ENCODE measurements at regions not wholly inside any gene's neighbourhood (a gene's known extent, or its start where the extent isn't known, plus 50 kb on each side); places are given as distances from the start of the nearest gene placed in this dataset.

GRCh38 chr4:55736605-55737183 is 82.9 kb upstream of the EXOC1L start:
- DNase-seq (ENCODE audit: insufficient read length, low spot score) (no peak), FAIRE-seq (no peak)
- no peak for TF ChIP-seq POLR2A (IDR thresholded peaks at IDR 0.05; ENCODE audit: low read depth, low read length)

- DNase-seq (ENCODE audit: insufficient read length, low spot score) = no peak
- TF ChIP-seq POLR2A (IDR thresholded peaks at IDR 0.05; ENCODE audit: low read depth, low read length) = no peak
Observed at GRCh38 chr4:55742655-55743202, 76.9 kb upstream of the EXOC1L start.

GRCh38 chr4:55744369-55744768 is 75.2 kb upstream of the EXOC1L start:
- FAIRE-seq (no peak), DNase-seq (ENCODE audit: insufficient read length, low spot score) (no peak)
- TF ChIP-seq POLR2A (IDR thresholded peaks at IDR 0.05; ENCODE audit: low read depth, low read length) = no peak

More at GRCh38 chr4:55742655-55743202, 76.9 kb upstream of the EXOC1L start:
- no peak for FAIRE-seq

DNA sequence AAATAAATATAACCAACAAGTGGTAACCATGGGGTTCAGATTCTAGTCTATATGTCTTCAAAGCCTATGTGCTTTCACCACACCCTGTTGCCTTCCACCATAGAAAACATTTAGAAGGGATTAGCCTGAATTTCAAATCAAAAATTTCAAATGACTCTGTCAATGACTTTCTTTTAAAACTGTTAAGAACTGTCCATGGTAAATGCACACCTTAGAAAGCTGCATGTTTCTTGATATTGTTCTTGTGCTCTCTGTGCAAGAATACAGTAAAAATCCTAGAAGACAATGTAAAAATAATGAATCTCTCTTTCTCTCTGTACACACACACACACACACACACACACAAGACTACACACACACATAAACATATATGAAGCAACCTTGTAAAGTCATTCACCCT is 74.6 kb upstream of the EXOC1L start:
- DNase-seq (ENCODE audit: insufficient read length, low spot score) (no peak), FAIRE-seq (no peak)
- no peak for TF ChIP-seq POLR2A (IDR thresholded peaks at IDR 0.05; ENCODE audit: low read depth, low read length)

DNA sequence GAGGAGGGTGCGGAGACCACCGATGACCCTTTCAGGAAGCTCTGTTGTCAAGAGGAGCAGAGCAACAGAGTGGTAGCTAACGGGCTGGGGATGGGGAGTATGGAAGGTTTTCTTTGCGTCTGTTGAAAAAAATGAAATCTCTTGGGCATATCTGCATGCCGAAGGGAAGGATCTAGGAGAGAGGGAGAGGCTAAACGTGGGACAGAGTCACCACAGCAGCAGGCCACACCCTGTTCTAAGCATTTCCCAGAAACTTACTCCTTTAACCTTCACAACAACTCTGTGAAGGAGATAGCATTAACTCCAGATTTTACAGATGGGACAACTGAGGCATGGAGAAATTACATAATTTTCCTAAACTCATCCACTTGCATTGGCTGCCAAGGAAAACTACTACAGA is 71.8 kb upstream of the EXOC1L start:
- FAIRE-seq = no peak
- no peak for DNase-seq (ENCODE audit: insufficient read length, low spot score)
- TF ChIP-seq POLR2A (IDR thresholded peaks at IDR 0.05; ENCODE audit: low read depth, low read length) = no peak

DNA sequence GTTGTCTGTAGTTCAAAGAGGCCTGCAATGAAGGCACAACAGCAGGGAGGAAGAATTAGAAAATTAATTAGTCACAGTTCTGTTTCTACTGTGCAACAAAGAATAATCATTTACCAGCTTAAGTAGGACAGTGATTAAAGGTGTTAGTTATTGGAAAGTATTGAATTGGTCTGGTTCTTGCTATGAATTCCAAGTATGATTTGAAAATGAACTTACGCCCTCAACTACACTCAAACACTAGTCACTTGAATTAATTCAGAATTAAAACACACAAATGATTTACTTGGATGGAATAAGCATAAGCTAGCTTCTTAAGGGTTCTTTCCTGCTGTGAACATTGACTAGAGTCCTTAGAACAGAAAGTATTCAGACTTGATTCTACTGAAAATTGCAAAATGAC is 69.9 kb upstream of the EXOC1L start:
- TF ChIP-seq POLR2A (IDR thresholded peaks at IDR 0.05; ENCODE audit: low read depth, low read length) = no peak
- no peak for DNase-seq (ENCODE audit: insufficient read length, low spot score)
- FAIRE-seq = no peak

DNA sequence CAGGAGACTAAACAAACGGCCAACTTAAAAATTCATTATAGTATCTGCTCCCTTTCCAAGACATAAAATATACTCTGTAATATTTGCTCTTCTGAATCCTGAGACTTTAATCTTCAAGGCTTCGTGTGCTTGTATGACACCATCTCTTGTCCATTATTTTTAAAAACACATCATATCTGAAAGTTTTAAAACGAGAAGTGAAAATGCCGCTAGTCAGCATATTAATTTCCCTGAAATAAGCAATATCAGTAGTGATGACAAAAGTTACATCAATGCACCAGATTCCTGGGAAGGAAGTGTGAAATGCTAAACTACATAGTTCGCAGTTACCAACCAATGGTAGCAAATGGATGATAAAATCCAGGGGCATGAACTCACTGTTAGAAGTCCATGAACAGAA is 66.8 kb upstream of the EXOC1L start:
- no peak for FAIRE-seq
- DNase-seq (ENCODE audit: insufficient read length, low spot score) = no peak
- no peak for TF ChIP-seq POLR2A (IDR thresholded peaks at IDR 0.05; ENCODE audit: low read depth, low read length)

GRCh38 chr4:55753856-55754255 is 65.7 kb upstream of the EXOC1L start:
- DNase-seq (ENCODE audit: insufficient read length, low spot score) (no peak), FAIRE-seq (no peak)
- TF ChIP-seq POLR2A (IDR thresholded peaks at IDR 0.05; ENCODE audit: low read depth, low read length) = no peak

DNA sequence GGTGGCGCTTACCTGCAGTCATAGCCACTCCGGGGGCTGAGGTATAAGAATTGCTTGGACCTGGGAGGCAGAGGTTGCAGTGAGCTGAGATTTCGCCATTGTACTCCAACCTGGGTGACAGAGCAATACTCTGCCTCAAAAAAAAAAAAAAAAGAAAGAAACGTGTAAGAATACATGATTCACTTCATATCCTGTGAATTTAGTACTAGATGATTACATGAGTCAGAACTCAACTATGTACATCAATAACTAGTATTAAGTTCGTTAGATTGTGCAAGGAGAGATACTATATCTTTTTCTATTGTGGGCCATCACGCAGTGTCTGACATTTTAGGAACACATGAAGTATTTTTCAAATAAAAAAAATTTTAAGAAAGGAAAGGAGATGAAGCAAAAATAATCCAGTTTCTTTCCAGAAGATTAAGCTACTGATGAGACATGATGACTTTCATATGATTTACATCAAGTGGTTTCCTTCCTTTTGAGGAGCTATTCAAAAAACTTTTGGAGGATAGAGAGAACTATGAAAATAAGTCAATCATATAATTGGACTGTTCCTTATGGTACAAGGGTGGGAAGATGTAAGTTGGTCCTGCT is 64.7 kb upstream of the EXOC1L start:
- no peak for TF ChIP-seq POLR2A (IDR thresholded peaks at IDR 0.05; ENCODE audit: low read depth, low read length)
- FAIRE-seq (no peak), DNase-seq (ENCODE audit: insufficient read length, low spot score) (no peak)

DNA sequence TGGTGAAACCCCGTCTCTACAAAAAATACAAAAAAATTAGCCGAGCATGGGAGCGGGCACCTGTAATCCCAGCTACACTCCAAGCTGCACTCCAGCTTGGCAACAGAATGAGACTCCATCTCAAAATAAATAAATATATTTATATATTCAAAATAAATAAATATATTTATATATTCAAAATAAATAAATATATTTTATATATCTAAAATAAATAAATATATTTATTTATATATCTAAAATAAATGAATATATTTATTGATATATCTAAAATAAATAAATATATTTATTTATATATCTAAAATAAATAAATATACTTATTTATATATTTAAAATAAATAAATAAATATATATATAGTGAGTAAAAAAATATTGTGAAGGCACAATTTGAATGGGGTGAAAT is 63.4 kb upstream of the EXOC1L start:
- FAIRE-seq = no peak
- TF ChIP-seq POLR2A (IDR thresholded peaks at IDR 0.05; ENCODE audit: low read depth, low read length) = no peak

DNA sequence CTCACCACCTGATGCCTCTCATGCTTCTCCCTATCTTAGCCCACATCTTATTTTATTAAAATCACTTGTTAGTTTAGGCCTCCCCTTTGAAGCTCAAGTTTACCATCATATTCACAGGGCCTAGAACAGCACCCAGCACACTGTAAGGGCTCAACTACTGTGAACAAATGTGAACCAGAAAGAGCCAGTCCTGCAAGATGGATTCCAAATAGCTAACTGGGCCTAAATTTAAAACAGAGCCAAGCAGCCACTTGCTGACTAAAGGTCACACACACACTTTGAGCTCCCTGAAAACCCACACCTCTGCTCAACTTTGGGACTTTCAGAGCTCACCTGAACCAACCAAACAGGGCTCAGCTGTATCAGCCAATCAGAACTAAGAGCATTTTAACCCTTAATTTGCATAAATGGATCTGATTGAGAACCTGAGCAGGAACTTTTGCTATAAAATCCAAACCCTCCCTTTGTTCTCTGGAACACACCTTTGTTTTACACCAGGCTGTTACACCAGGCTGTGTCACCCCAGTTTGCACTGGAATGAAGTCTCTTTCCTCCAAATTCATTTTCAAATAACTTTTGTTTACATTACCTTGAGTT is 62.1 kb upstream of the EXOC1L start:
- TF ChIP-seq POLR2A (IDR thresholded peaks at IDR 0.05; ENCODE audit: low read depth, low read length) = no peak
- FAIRE-seq (no peak), DNase-seq (ENCODE audit: insufficient read length, low spot score) (no peak)

More for the DNA sequence above, 63.4 kb upstream of the EXOC1L start:
- DNase-seq (ENCODE audit: insufficient read length, low spot score) = no peak

- TF ChIP-seq POLR2A (IDR thresholded peaks at IDR 0.05; ENCODE audit: low read depth, low read length) = no peak
- DNase-seq (ENCODE audit: insufficient read length, low spot score) (no peak), FAIRE-seq (no peak)
Observed at GRCh38 chr4:55758066-55758465, 61.5 kb upstream of the EXOC1L start.

- no peak for TF ChIP-seq POLR2A (IDR thresholded peaks at IDR 0.05; ENCODE audit: low read depth, low read length)
- DNase-seq (ENCODE audit: insufficient read length, low spot score) (no peak), FAIRE-seq (no peak)
Observed at GRCh38 chr4:55758570-55758969, 61.0 kb upstream of the EXOC1L start.

DNA sequence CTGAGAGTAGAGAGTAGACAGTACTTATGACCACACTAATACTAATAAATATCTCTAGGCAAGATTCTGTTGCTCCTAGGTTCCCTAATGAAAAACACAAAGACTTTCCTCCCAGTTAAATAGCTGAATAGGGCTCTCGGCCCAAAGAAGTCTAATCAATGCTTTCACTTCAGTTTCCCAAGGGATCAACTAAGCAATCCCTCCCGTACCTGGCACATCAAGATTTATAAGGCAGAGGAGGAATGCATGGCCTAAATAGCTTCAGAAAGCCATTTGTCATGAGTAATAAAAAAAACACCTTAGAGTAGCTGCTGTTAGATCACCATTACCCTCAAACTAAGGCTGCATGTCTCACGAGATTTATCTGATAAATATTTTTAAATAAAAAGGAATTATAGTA is 56.8 kb upstream of the EXOC1L start:
- no peak for TF ChIP-seq POLR2A (IDR thresholded peaks at IDR 0.05; ENCODE audit: low read depth, low read length)
- DNase-seq (ENCODE audit: insufficient read length, low spot score) (no peak), FAIRE-seq (no peak)

DNA sequence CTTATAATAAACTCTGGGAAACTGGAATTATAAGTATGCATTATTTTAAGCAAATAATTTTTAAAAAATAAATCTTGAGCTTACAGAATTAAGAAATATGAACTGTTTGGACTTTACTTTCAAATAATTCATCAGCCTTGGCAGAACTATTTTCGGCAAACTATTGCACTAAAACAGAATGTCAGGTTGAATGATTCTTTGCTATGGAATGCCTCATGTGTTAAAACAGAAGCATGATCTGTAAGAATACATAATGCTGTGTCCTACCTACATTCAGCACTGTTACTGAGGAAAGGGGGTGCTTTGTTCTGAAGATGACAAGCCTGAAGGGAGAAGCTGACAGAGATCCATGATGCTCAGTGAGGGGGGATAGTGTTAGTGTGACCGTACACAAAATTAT is 55.6 kb upstream of the EXOC1L start:
- DNase-seq (ENCODE audit: insufficient read length, low spot score) = no peak
- no peak for TF ChIP-seq POLR2A (IDR thresholded peaks at IDR 0.05; ENCODE audit: low read depth, low read length)
- FAIRE-seq = no peak
